ACHN (cell line): ENCODE measurements at regions not wholly inside any gene's neighbourhood (a gene's known extent, or its start where the extent isn't known, plus 50 kb on each side); places are given as distances from the start of the nearest gene placed in this dataset.

Experiments
- DNase-seq: peaks from one replicate; pipeline ENCODE4 v3.0.0-alpha.2; 2015
- in situ Hi-C: cut with HindIII; loops from 2 replicates; pipeline ENCODE4 v1.10.0; 2017; ENCODE audit warnings: low sequenced_read_pairs, low pct_ligation_motif_present, low pct_unique_long_range_greater_than_20kb

GRCh38 chr18:24982831-24983230, 369.1 kb downstream of the ZNF521 start:
- no peak for DNase-seq
- in situ Hi-C loops, result no loop called here

- in situ Hi-C loops, result no loop called here
Measured at GRCh38 chr18:24983566-24984139, 368.3 kb downstream of the ZNF521 start.

GRCh38 chr18:24985586-24985985, 366.4 kb downstream of the ZNF521 start:
- in situ Hi-C loops, result no loop called here

More at GRCh38 chr18:24983566-24984139, 368.3 kb downstream of the ZNF521 start:
- no peak for DNase-seq

GRCh38 chr18:24986666-24987302, 365.2 kb downstream of the ZNF521 start:
- no peak for DNase-seq
- in situ Hi-C loops, result no loop called here

More at GRCh38 chr18:24985586-24985985, 366.4 kb downstream of the ZNF521 start:
- DNase-seq, result no peak

GRCh38 chr18:24987303-24988252, 364.4 kb downstream of the ZNF521 start:
- in situ Hi-C loops, result no loop called here
- DNase-seq, result no peak

GRCh38 chr18:24988253-24988840, 363.6 kb downstream of the ZNF521 start:
- DNase-seq, result no peak
- in situ Hi-C loops, result no loop called here

- DNase-seq, result no peak
- in situ Hi-C loops, result no loop called here
Measured at GRCh38 chr18:24989760-24990593, 362.0 kb downstream of the ZNF521 start.

- in situ Hi-C loops, result no loop called here
- no peak for DNase-seq
Measured at GRCh38 chr18:24990671-24991134, 361.3 kb downstream of the ZNF521 start.

- in situ Hi-C loops, result no loop called here
- no peak for DNase-seq
Measured at GRCh38 chr18:24991141-24992060, 360.6 kb downstream of the ZNF521 start.

GRCh38 chr18:24992491-24992890, 359.5 kb downstream of the ZNF521 start:
- DNase-seq, result no peak
- in situ Hi-C loops, result no loop called here

- in situ Hi-C loops, result no loop called here
Measured at GRCh38 chr18:24993628-24994027, 358.3 kb downstream of the ZNF521 start.

GRCh38 chr18:24995056-24995455, 356.9 kb downstream of the ZNF521 start:
- in situ Hi-C loops, result no loop called here
- no peak for DNase-seq

More at GRCh38 chr18:24993628-24994027, 358.3 kb downstream of the ZNF521 start:
- no peak for DNase-seq

- in situ Hi-C loops, result no loop called here
- no peak for DNase-seq
Measured at GRCh38 chr18:24995755-24996154, 356.2 kb downstream of the ZNF521 start.

- in situ Hi-C loops, result no loop called here
- DNase-seq, result no peak
Measured at GRCh38 chr18:24999650-25000267, 352.2 kb downstream of the ZNF521 start.

GRCh38 chr18:25001803-25002202, 350.2 kb downstream of the ZNF521 start:
- in situ Hi-C loops, result no loop called here
- DNase-seq, result no peak

- DNase-seq, result no peak
- in situ Hi-C loops, result no loop called here
Measured at GRCh38 chr18:25005541-25006403, 346.2 kb downstream of the ZNF521 start.
